GM21825 (cell line): ENCODE measurements at regions not wholly inside any gene's neighbourhood (a gene's known extent, or its start where the extent isn't known, plus 50 kb on each side); places are given as distances from the start of the nearest gene placed in this dataset.

ENCODE experiments used
- ATAC-seq: cut with Tn5 transposase; IDR thresholded peaks from one replicate; pipeline ENCODE4 v1.9.1; 2021; ENCODE audit warnings: mild to moderate bottlenecking, moderate library complexity; ENCODE audit not compliant: unreplicated experiment

DNA sequence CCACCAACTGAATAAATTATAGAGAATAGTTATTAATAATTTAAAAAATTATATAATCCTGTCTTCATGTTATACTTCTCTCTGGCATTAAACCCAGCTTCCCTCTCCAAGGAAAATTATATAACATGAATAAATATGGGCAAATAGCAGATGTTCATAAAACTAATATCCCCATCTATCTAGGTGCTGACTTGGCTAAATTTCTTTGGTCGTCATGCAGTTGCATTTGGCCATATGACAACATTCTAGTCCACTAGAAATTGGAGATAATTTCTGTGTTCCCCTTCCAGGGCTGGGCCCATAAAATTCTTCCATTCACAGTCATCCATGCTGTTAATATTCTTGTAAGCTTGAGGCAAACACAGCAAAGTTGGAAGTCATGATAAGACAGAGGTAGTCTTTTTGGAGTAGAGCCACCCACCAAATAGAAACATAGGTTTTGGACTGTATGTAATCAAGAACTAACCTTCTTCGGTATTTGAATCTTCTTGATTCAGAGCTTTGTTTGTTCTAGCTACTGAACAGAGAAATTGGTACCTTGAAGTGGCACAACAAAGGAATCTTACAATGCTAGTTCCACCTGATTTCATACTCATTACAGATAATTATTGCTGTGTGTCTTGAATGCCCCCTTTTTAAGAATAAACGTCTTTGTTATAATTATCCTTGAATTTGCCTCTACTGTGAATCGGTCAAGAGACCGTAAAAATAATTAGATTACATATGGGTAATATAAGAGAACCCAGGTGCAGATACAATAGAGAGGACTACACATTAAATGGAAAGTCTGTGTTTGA, 678.5 kb upstream of the PCDH20 start:
- no peak for ATAC-seq

DNA sequence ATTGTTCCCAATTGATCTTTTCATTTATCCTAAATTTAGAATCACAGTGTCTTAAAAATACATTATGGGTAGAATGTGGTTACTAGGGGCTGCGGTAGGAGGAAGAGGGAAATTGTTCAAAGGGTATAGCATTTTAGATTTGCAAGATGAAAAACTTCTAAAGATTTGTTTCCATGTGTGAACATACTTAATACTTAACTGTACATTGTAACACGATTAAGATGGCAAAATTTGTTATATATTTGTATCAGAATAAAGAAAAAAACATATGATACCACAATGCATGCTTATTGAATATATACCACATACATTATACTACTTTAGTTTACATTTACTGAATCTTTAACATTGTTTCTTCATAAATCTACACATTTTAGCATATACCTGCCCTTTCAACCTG, 677.3 kb upstream of the PCDH20 start:
- no peak for ATAC-seq

DNA sequence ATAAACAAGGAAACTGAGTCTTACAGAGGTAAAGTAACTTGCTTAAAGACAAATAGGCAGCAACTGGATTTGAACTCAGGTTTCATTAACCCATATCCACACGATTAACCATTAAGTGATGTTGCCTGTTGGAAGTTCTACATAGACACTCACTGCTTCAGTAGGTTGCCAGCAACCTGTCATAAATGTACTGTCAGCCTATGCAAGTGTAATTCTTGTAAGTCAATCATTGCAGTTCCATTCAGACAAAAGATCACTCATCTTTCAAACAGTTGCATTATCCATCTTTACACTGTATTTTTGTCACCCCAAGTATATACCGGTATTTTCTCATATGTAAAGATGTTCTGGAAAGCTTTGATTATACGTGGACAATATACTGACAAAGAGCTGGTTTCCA, 676.9 kb upstream of the PCDH20 start:
- ATAC-seq: no peak

- no peak for ATAC-seq
Observed at GRCh38 chr13:62088165-62088564, 672.5 kb upstream of the PCDH20 start.

- no peak for ATAC-seq
Observed at GRCh38 chr13:62087124-62087523, 671.5 kb upstream of the PCDH20 start.

DNA sequence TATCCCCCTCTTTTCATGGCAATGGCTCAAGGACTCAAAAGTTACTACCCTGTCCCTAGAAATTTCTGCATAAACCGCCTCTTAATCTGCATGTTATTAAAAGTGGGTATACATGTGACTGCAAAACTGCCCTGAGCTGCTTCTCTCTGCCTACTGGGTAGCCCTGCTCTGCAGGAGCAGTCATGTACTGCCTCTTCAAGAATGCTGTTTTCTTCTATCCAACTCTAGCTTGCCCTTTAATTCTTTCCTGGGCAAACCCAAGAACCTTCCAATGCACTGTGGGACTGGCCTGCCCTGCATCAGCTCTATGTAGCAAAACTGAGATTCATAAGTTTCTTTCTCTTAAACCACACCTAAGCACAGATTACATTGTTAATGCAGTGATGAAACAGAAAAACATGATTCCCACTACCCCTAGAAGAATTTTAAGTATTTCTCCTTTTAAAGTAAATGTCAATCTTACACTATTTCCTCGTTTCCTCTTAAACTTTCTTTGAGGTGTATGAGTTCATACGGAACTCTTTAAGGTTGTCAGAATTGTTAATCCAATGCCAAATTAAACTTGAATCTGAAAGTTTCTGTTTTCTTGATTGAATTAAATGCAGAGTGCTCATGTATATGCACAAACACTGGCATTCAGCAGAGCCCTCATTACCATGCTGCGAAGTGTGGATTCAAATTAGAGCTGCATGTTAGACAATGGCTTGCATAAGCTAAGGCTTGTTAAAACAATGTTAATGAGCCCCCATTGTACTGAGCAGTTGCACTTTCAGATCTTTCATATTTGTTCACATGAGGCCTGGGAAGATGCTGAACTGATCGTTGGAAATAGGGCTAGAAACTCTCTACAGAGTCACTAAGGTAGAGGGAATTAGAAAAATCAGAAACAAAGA, 669.9 kb upstream of the PCDH20 start:
- ATAC-seq: no peak

DNA sequence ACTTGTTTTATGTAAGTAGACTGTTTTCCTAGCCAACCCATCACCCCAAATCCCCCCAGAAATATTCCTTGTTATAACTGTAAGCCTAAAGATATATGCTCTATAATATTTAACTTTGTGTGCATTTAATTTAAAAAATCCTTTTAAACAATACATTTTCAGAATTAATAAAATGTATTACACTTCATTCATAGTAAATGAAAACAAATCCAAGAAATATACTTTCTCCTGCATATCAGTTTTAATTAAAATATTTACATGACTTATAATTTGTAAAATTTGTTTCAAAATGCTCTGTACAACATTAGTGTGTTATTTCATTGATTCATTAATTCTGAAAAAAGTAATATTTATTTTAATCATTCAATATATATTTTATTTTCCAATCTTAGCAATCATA, 669.1 kb upstream of the PCDH20 start:
- ATAC-seq: no peak

- ATAC-seq: no peak
Observed at GRCh38 chr13:62067821-62068220, 652.2 kb upstream of the PCDH20 start.

GRCh38 chr13:62065016-62065415, 649.4 kb upstream of the PCDH20 start:
- ATAC-seq: no peak

GRCh38 chr13:62061751-62062150, 646.1 kb upstream of the PCDH20 start:
- no peak for ATAC-seq

- no peak for ATAC-seq
Observed at GRCh38 chr13:62060570-62060969, 644.9 kb upstream of the PCDH20 start.

DNA sequence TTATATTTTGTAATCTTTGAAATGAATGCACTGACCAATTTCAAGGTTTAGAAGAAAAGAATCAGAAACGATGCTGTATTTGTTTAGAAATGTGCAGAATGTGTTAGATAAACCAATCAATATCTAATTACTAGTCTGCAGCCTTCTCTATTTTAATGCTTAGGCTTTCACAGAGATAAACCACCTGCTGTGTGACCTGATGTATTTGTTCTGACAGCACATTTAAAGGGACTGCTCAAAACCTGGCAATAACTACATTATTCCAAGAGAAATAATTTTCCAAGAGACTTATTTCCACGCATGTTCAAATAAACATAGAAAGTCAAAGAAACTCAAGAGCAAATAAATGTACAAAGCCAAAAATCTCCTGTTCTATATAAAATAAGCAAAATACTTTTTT, 641.6 kb upstream of the PCDH20 start:
- ATAC-seq: no peak

GRCh38 chr13:62049992-62050391, 634.3 kb upstream of the PCDH20 start:
- ATAC-seq: no peak

DNA sequence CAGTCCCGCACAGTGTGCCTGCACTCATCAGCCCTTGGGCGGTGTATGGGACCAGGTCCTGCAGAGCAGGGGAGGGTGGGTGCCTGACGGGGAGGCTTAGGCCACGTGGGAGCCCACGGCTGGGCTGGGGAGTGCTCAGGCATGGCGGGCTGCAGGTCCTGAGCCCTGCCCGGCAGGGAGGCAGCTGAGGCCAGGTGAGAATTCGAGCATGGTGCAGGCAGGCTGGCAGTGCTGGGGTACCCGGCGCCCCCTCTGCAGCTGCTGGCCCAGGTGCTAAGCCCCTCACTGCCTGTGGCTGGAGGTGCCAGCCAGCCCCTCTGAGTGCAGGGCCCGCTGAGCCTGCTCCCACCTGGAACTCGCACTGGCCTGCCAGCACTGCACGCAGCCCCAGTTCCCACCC, 630.9 kb upstream of the PCDH20 start:
- ATAC-seq: no peak

DNA sequence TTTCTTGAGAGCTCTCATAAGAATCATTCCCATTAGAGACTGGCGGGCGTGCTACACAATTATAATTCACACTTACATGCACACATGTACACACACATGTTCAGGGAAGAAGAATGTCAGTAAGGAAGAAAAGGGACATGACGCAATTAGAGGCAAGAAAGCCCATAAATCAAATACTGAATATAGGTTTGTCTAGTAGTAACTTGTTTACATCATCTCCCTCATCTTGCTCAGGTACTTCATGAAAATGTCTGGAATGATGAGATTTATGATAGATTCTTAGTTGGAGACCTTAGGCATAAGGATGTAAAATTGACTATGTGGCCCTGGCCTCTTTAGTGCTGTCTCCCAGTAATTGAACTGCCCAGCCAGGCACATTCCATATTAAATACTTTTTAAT, 628.0 kb upstream of the PCDH20 start:
- no peak for ATAC-seq

DNA sequence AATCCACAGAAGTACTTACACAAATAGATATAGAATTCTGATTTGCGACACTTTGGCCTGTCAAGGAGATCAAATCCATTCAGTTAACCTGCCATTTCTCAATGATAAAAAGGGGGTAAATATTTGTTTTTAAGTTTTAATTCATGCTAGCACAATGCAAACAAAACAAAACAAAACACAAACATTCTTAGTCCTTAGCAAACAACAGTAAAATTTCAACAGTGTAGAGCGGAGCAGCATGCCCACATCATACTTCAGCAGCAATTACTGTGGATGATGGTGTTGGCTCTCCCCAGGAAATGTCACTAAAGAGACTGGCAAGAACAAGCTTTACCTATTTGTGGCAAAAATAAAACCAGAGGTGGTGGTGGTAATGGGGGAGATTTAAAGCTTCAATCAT, 625.2 kb upstream of the PCDH20 start:
- ATAC-seq: no peak

- ATAC-seq: no peak
Observed at GRCh38 chr13:62040078-62040477, 624.4 kb upstream of the PCDH20 start.

DNA sequence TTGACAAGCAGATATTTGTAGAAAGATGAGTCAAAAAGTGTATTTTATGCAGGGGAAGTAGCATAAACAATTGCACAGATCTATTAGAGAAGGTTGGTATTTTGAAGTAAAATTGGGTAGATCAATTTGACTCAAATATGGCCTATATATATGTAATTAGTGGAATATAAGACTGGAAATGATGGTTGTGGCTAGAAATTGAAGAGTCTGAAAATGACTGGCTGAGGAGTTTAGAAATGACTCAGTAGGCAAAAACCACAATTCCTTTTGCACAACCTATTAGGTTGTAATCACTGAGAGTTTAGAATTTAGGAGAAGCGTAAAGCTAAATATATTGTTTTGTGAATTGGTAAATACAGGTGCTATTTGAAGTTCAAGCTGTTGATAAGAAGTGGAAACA, 622.6 kb upstream of the PCDH20 start:
- no peak for ATAC-seq

DNA sequence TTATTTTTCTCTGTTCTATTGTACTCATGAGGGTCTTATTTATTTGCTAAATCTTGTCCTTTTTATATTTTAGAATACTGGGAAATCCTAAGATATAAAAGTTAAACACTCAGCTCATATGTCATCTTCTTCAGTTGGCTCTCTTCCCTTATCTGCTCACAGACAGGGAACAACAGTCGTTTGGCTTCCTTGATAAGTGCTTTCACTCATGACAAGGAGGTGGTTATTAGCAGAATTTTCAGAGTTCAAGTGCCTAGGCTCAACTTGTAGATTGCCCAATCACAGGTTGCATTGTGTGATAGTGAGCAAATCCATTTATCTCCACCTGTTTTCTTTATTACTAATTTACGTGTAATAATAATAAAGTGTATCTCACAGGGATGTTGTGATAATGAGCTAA, 620.3 kb upstream of the PCDH20 start:
- ATAC-seq: no peak

DNA sequence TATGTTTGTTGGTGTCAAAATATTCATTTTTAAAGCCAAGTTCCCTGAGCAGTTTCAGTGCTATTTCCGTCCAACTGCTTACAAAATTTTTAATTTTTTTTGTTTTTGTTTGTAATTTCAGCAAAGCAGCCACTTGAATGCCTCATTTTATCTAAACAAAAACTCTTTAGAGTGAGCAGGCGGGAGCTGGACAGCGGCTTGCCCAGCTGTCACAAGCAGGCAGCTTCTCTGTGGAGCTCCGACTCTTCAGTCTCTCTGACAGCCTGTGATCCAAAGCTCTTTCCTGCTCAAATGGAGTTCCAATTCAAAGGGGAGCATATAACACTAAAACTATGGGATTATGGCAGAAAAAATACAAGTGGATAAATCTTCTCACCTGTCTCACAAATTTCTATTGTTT, 618.3 kb upstream of the PCDH20 start:
- ATAC-seq: no peak

DNA sequence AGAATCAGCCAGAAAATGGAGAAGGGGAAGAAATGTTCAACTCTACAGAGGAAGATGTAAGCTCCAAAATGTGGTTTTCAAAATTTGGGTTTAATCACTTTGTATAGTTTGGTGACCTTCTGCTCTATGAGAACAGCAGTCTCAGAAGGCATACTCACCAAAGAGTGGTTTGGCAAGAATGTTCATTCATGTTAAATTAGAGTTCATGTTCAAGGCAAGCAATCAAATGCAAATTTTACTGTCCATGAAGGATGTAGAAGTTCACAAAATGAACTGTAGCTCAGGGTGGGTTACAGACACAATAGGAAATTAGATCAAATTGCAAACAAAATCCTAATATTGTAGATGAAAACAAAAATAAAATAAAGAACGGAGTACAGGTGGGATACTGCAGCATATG, 606.7 kb upstream of the PCDH20 start:
- ATAC-seq: no peak

DNA sequence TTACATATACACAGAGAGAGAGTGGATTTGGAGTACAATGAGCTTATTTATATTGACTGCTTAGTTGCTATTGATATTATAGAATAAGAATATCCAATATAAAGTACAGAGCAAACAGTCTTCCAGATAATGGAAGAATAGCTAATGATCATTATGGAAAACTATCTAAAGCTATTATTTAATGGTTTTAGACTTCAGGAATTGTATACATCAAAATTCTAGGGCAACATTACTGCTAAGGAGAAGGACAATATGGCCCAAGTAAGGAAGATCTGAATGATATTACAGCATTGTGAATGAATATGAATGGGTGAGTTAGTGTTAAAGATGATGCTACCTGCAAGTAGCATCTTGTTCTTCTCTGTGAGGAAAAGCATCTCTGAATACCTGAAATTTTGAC, 604.2 kb upstream of the PCDH20 start:
- ATAC-seq: no peak
